Body of pancreas (tissue), 4 donors: ENCODE measurements at regions not wholly inside any gene's neighbourhood (a gene's known extent, or its start where the extent isn't known, plus 50 kb on each side); places are given as distances from the start of the nearest gene placed in this dataset.

ENCODE experiments used
- ATAC-seq: fragments of 150-250 bp; one replicate; pipeline ENCODE4 v1.9.1; 2016
- DNase-seq, 4 donors: peaks; one replicate each; pipeline ENCODE4 v3.0.0-alpha.2; 2019
- H3K27ac ChIP-seq, 4 donors: fragments of 200-600 bp; sonication (generic); 1 replicate in 3 of 4; 2 replicates in 1 of 4; pipeline versions ENCODE4 v1.5.1 to v1.6.1; 2016 to 2019; ENCODE audit warnings: mild to moderate bottlenecking in 1 of 4, mixed read lengths in 1 of 4, moderate library complexity in 1 of 4
- H3K27me3 ChIP-seq, 2 donors: fragments of 200-600 bp; sonication (generic); one replicate each; pipeline ENCODE4 v1.6.0; 2016; ENCODE audit warnings: mild to moderate bottlenecking in 1 of 2
- H3K36me3 ChIP-seq, 2 donors: fragments of 200-600 bp; sonication (generic); replicated peaks in 1 of 2; 2 replicates each; pipeline ENCODE4 v1.5.1; 2016; ENCODE audit warnings: low read depth in 2 of 2; ENCODE audit not compliant: insufficient read depth in 1 of 2
- H3K4me1 ChIP-seq: fragments of 200-600 bp; sonication (generic); one replicate; pipeline ENCODE4 v1.6.0; 2016
- H3K4me3 ChIP-seq, 2 donors: fragments of 200-600 bp; sonication (generic); 1 replicate in 1 of 2; 2 replicates in 1 of 2; pipeline ENCODE4 v1.5.1; 2016 to 2019
- H3K9me3 ChIP-seq, 3 donors: fragments of 200-600 bp; sonication (generic); 1 replicate in 2 of 3; 2 replicates in 1 of 3; pipeline ENCODE4 v1.5.1; 2016
- POLR2A ChIP-seq, 3 donors: fragments of 450-650 bp; IDR thresholded peaks; one replicate each; pipeline ENCODE4 v1.6.1; 2016; ENCODE audit warnings: antibody characterized with exemption in 3 of 3, mild to moderate bottlenecking in 2 of 3
- WGBS, 2 donors: methylation state at CpG; one replicate each; pipeline ENCODE4 v1.1.5; 2017; 5-methylcytosine and 5-hydroxymethylcytosine counted together
- intact Hi-C: fragments of 100-400 bp; cut with DNase I; formaldehyde crosslinking; loops from one replicate; pipeline ENCODE4 v1.15.1; 2023
- TF ChIP-seq, protein P1 (sequence below), 7 experiments: fragments of 450-650 bp in 4 of 7; fragments of 200-600 bp in 3 of 7; sonication (generic) in 3 of 7; IDR thresholded peaks; one replicate each; pipeline ENCODE4 v1.5.1; 2016 to 2019; ENCODE audit warnings: antibody characterized with exemption in 7 of 7

DNA sequence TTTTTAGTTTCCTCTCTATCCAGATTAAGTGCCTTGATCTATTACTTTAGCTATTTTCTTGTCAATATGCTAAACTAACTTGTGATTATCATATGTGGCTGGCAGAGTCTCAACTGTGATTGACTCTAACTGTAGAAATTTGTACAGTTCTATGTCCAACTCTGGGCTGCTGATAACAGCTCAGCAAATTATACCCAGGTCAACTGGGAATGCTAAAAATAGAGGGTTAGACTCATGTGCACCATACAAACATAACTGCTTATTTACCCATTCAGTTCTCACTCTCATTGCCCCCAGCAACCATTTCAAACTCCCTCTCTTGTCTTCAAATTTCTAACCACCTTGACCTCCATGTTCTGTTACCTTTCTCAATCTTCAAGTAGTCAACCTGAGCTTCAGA, 576.9 kb downstream of the TDRD15 start:
- Histone ChIP-seq H3K4me3 (no peak overlapping the region), H3K27me3 (no peaks in the 10 kb centered on the region), H3K27ac (no peak overlapping the region), H3K4me1 (no peaks in the 10 kb centered on the region), H3K9me3 (no peaks in the 10 kb centered on the region), H3K36me3 (no peaks in the 10 kb centered on the region)
- TF ChIP-seq POLR2A (IDR thresholded peaks at IDR 0.05): no peak
- TF ChIP-seq, protein P1, sequence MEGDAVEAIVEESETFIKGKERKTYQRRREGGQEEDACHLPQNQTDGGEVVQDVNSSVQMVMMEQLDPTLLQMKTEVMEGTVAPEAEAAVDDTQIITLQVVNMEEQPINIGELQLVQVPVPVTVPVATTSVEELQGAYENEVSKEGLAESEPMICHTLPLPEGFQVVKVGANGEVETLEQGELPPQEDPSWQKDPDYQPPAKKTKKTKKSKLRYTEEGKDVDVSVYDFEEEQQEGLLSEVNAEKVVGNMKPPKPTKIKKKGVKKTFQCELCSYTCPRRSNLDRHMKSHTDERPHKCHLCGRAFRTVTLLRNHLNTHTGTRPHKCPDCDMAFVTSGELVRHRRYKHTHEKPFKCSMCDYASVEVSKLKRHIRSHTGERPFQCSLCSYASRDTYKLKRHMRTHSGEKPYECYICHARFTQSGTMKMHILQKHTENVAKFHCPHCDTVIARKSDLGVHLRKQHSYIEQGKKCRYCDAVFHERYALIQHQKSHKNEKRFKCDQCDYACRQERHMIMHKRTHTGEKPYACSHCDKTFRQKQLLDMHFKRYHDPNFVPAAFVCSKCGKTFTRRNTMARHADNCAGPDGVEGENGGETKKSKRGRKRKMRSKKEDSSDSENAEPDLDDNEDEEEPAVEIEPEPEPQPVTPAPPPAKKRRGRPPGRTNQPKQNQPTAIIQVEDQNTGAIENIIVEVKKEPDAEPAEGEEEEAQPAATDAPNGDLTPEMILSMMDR (IDR thresholded peaks at IDR 0.05): no peak
- ATAC-seq (no peak), DNase-seq (no peak)
- intact Hi-C loops: no loop called here

DNA sequence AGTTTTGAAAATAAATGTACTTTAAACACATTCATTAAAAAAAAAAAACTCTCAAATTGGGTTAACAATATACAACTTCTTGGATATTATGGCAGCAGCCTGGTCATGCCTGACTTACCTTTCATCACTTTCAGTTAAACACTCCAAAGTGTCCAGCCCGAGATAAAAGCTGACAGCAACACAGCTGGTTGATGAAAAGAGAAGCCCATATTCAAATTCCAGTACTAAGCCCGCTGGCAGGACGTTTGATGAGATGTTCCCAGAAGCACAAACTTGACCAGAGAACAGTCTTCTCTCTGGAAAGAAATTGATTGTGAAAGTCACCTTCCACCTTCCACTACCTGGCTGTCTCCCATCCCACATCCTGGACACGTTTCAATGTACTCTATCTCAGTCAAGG, 586.3 kb downstream of the TDRD15 start:
- intact Hi-C loops: no loop called here
- Histone ChIP-seq H3K27me3 (no peaks in the 10 kb centered on the region), H3K9me3 (no peaks in the 10 kb centered on the region), H3K4me3 (no peak overlapping the region), H3K4me1 (no peaks in the 10 kb centered on the region), H3K27ac (no peak overlapping the region), H3K36me3 (no peaks in the 10 kb centered on the region)
- DNase-seq (no peak), ATAC-seq (no peak)
- no peak for TF ChIP-seq POLR2A (IDR thresholded peaks at IDR 0.05)
- 37 to 46% methylated on average over 4 of the region's 4 CpGs for WGBS, 2 donors

DNA sequence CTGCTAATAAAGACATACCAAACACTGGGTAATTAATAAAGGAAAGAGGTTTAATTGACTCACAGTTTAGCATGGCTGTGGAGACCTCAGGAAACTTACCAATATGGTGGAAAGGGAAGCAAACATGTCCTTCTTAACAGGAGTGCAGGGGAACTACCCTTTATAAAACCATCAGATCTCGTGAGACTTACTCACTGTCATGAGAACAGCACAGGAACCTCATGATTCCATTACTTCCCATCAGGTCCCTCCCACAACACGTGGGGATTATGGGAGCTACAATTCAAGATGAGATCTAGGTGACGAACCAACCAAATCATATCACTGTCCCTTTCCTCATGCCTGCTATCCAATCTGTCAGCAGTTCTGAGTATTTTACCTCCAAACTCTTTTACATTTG, 586.7 kb downstream of the TDRD15 start:
- H3K27ac ChIP-seq: no peak overlapping the region
- intact Hi-C loops: no loop called here
- no peak for ATAC-seq
- H3K27me3 ChIP-seq: no peaks in the 10 kb centered on the region
- WGBS, 2 donors: 45 to 55% methylated on average over 3 of the region's 3 CpGs
- no peaks in the 10 kb centered on the region for H3K4me1 ChIP-seq
- DNase-seq: no peak
- no peaks in the 10 kb centered on the region for H3K36me3 ChIP-seq
- no peak overlapping the region for H3K4me3 ChIP-seq
- no peaks in the 10 kb centered on the region for H3K9me3 ChIP-seq
- TF ChIP-seq, protein P1 (IDR thresholded peaks at IDR 0.05): no peak
- TF ChIP-seq POLR2A (IDR thresholded peaks at IDR 0.05): no peak

DNA sequence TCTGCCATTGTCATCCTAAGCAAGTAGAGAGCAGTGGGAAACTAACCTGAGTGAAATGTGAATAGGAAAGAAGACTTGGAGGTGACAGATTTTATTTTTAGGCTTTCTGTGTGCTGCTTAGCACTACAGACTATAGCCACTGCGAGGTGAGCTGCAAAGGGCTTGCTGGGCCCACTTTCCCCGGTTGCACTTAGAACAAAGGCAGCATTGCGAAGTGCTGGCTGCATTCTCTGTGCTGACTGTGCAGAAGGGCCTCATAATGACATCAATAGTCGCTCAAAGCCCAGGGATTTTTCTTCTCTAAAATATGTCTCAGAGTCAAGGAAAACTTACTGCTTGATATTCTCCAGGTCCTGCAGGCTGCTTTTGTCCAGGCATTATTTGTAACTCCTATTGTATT, 592.1 kb downstream of the TDRD15 start:
- intact Hi-C loops: no loop called here
- Histone ChIP-seq H3K36me3 (no peaks in the 10 kb centered on the region), H3K4me3 (no peak overlapping the region), H3K4me1 (no peaks in the 10 kb centered on the region), H3K9me3 (no peaks in the 10 kb centered on the region), H3K27me3 (no peaks in the 10 kb centered on the region), H3K27ac (no peak overlapping the region)
- TF ChIP-seq, protein P1 (IDR thresholded peaks at IDR 0.05): no peak
- no peak for TF ChIP-seq POLR2A (IDR thresholded peaks at IDR 0.05)
- ATAC-seq: no peak
- WGBS, 2 donors: 31 to 34% methylated on average over 4 of the region's 4 CpGs
- DNase-seq: no peak

DNA sequence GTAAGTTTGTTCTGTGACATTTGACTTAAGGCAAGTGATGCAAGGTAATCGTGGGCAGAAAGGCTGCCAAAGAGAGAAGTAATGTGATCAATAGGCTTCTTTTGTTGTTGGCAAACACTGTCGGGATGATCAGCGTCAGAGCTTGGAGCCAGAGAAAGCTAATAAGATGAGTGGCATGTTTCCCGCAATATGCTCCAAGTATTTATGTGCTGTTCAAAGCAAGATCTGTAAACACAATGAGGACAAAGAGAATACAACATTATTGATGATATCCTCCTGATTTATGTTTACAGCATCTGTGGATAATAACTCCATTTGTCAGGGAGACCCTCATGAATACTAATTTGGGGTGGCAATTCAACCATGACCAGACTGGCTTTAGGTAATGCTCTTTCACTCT, 603.3 kb downstream of the TDRD15 start:
- no peak for ATAC-seq
- WGBS, 2 donors: 21 to 28% methylated on average over 4 of the region's 4 CpGs
- H3K4me1 ChIP-seq: no peaks in the 10 kb centered on the region
- no peaks in the 10 kb centered on the region for H3K9me3 ChIP-seq
- H3K4me3 ChIP-seq: no peak overlapping the region
- no peaks in the 10 kb centered on the region for H3K36me3 ChIP-seq
- intact Hi-C loops: no loop called here
- DNase-seq: no peak
- H3K27me3 ChIP-seq: no peaks in the 10 kb centered on the region
- no peak overlapping the region for H3K27ac ChIP-seq
- TF ChIP-seq, protein P1 (IDR thresholded peaks at IDR 0.05): no peak
- no peak for TF ChIP-seq POLR2A (IDR thresholded peaks at IDR 0.05)
